ENCODE measurements at regions not wholly inside any gene's neighbourhood (a gene's known extent, or its start where the extent isn't known, plus 50 kb on each side); places are given as distances from the start of the nearest gene placed in this dataset.

DNA sequence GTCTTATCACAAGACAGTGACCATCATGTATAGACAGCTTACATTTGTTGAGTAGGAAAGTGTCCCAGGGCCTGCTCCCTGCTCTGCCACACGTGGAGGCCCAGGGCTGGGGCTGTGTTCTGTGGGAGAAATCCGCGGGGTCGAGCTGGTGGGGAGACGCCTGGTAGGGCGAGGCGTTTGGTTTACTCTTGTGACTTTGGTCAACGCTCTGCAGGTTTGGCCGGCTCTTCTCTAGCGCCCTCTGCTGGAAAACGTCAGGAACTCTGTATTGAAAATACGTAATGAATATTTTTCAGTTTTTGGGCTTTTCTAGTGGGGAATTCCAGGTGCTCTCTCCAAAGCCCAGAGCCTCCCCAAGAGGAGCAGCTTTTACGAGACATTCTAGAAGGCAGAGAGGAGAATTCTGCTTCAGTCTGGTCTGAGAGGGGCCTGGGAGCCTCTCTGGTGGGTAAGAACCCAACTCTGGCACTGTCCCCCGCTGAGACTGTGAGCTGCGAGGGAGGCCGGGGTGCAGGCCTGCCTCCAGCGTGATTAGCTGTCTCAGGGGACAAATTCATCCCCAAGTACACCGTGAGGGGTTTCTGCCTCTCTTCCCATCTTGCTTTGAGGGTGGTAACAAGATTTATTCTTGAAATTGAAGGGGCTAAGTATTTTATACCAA, 112.6 kb upstream of the RALGAPA2 start:
- peak; percentile 70 for DNase-seq (ENCODE audit: low spot score)

DNA sequence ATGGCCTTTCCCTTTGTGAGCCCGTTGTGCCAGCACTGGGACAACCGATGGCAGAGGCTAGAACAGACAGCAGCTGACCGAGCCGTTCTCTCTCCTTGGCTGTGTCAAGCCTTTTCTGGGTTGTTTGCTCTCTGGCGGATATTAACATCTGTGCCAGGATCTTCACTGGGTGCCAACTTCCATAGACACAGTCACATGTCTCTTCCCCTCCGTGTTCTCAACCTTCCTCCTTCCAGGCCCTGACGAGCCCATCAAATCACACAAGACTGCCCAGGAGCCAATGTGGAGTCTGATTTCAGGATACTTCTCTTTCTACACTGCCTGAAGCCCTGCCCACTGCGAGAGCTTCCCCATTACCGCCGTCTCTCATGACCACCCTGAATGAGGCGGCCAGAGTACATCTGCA, 111.0 kb upstream of the RALGAPA2 start:
- DNase-seq (ENCODE audit: low spot score): peak; percentile 42

DNA sequence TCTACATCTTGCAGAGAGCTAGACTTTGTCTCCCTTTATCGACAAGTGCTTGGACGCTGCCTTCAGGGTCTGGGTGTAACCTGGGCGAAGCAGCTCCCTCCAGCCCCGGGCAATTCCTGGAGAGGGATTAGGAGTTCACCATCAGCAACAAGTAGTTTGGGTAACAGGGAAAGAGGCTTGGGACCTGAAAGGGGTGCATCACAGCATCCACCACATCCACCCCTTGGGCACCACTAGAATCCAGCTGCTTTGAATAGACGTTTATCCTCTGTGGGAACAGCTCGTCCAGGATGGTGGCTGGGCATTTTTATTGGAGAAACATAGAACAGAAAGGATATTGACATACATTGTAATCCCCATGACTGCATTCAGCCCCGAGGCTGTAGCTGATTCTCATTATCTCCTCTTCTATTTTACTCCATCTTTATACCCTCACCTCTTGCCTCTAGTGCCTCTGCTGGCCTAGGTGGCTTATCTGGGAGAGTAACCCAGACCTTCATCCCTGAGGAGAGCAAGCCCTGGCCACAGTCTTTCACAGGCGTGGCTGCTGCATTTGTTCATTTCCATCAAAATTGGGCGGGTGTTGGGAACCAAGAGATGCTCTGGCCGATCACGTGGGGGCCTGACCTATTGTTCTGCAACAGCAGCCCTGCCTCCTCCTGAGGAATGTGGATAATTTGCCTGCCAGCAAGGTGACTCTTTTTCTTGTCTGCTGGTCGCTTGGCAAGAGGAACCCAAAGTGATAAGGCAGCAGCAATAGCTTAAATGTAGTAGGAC, 109.2 kb upstream of the RALGAPA2 start:
- no peak for DNase-seq (ENCODE audit: low spot score)

DNA sequence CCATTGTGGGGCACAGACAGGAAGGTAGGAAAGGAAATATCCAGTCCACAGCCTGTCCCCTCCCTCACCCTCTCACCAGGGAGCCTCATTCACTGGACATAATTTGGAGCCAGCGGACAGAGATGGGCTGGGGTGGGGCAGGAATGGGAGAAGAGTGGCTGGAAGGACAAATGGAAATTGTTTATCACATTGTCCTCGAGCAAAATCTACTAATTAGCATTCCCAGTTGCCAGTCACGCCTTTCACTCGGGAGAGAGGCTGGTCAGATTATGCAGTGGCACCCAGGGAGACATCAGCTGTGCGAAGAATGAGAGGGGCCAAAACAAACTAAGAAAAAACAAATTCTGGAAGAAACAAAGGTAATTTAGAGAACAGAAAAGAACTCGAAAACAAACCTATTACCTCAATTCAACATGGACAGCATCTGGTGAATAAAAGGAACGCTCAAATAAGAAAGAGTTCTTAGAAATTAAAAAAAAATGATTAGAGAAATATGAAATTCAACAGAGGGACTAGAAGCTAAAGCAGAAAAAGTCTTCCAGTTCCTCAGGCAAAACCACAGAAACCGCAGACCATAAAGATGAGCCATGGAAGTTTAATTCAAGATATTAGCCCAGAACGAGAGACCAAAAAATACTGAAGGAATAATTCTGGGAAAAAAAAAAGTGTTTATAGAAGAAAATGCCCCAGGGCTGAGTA, 108.5 kb upstream of the RALGAPA2 start:
- peak; percentile 38 for DNase-seq (ENCODE audit: low spot score)

DNA sequence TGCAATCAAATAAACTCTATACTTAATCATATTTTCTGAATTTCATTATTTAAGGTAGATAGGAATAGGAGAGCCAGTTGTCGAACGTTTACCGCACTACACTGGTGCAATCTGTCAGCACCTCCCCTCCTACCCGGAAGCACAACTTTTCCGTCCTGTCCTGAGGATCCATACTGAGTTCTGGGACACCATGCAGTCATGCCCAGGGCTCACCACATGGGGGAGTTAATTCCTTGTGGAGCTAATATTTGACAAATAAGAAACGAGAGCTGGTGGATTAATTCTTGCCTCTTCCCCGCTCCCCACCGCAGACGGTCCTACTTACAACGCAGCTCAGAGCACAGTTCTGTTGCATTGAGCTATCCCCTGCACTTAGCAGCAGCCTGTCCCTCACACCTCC, 107.7 kb upstream of the RALGAPA2 start:
- DNase-seq (ENCODE audit: low spot score): peak; percentile 30

DNA sequence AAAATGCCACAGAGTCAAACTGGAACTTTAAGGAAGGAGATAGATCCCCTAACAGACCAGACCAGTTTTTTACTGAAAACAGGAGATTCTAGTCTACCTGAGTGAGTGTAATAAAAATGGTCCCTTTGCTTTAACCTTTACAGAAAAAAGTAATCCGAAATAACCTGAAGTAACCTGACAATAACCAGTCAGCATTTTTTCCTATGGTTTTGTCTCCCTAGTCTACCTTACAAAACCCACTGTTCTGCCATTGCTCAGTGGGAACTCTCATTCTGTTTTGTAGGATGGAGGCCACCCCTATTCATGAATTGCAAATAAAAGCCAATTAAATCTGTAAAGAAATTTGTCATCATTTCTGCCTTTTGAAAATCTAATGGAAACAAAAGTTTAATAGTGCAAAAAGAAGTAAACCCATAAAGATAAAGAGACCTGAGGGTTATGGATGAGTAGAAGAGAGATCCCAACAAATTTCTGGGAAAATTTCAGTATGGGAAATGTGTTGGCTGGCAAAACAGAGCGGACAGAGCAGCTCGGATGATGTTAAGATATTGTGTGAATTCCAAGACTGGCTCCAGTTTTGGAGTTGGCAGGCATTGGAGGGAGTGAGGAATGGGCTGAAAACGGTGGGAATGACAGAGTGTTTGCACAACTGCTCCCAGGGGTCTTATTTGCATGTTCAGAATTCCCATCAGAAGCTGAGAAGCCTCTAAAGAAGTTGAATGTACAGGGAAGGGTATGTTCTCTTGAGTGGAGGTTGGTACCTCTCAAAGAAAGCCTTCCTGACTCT, 104.7 kb upstream of the RALGAPA2 start:
- no peak for DNase-seq (ENCODE audit: low spot score)

DNA sequence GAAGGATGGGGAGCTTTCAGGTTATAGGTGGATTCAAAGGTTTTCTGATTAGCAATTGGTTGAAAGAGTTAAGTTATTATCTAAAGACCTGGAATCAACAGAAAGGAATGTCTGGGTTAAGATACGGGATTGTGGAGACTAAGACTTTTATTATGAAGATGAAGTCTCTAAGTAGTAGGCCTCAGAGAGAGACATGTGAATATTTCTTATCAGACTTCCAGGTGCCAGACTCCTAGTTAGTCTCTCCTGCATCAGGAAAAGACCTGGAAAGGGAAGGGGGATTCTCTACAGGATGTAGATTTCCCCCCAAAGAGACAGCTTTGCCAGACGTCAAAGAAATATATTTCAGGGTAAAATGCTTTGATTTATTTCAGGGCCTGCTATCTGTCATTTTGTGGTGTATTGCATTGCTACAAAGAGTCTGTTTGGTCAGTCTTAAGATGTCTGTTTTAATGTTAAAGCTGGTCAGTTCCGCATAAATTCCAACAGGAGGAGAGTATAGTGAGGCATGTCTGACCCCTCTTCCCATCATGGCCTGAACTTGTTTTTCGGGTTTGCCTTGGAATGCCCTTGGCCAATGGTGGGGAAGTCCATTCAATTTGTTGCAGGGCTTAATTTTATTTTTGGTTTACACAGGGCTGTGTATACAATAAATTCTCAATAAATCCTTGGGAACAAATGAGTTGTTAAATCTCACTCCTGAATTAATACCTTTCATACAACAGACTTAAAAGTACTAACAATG, 103.4 kb upstream of the RALGAPA2 start:
- no peak for DNase-seq (ENCODE audit: low spot score)

DNA sequence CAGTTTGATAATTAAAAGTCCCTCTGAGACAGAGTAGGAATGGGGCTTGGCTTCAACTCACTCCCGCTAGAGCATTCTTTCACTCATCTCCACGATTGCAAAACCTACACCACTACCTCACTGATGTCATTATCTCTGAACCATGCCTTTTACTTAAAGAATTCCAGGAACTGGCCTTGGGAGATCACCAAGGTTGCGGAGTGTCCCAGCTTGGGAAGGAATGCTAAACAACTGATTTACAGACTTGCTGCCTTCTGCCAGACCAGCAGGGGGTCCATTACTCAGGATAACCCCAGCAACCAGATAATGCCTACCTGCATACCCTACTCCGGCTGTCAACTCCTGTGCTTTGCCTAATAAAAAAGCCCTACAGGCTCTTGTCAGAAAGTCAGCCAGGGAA, 102.2 kb upstream of the RALGAPA2 start:
- no peak for DNase-seq (ENCODE audit: low spot score)

DNA sequence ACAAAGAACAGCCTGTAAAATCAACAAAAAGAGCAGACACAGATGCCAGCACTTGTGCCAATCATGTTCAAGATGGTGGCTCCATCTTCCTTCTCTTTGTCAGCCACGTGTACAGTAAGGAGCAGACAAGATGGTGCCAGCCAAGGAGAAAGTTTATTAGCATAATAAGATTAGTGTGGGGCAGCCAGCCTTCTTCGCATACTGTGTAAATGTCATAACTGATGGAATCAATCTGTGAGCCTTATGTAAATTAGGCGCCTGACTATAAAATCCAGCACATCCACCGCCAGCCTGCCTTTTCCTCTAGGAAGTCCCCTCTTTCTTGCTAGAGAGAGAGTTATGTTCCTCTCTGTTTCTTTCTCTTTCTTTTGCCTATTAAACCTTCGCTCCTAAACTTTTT, 99.7 kb upstream of the RALGAPA2 start:
- no peak for DNase-seq (ENCODE audit: low spot score)

DNA sequence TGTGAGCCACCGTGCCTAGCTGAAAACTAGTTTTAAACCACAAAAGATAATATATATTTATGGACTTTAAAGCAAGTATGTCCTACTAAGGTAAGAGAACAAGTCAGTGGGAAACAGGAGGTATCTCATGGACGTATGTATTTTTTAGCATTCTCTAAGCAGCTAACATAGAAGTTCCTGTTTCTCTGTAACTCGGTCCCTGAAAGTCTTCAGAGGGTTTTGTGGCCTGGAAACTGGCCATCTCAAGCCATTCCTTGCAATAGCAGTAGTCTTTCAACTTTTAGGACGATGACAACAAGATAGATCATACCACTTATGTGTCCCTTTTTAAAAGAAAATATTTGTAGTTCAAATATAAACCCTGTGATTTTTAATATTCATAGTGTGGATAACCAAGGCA, 95.6 kb upstream of the RALGAPA2 start:
- no peak for DNase-seq (ENCODE audit: low spot score)

DNA sequence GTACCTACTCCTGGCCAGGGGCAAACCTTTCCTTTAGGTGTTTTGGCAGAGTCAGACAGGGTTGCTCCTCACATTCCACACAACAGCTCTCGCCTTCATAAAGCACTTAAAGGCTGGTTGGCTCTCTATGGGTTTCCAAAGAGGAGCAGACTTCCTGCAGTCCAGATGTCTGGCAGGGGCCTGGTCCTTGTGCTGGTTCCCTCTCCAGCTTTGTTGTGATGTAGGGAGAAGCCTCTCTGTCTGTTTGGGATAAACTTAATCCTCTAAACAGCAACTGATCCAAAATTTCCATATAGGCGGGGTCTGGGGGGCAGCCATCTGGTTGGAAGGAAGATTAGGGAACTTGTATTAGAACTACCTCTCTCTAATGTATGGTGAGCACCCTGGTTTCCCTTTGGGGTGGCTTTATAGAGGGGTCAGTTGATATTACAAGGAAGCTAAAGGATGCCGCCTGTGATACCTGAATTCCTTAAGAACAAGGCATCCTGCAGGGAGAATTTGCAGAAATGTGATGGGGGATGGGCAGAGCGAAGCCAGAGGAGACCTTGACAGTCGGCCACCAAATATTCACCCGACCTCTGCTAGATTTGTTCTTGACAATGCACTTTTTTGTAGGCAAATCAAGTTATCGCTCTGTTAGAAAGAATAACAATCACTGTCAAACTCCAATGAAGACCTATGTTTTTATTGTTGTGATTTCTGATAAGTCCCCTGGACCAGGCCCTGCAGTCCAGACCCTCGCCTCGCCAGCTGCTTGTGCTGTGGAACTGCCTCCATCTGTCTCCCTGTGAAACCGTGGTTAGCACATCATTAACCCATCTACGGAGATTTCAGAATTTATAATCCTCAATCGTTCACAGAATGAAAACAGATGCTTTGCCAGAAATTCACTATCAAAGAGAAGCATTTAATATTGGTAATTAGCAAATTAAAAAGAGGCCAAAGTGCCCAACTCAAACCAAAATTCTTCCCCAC, 94.0 kb upstream of the RALGAPA2 start:
- no peak for DNase-seq (ENCODE audit: low spot score)

DNA sequence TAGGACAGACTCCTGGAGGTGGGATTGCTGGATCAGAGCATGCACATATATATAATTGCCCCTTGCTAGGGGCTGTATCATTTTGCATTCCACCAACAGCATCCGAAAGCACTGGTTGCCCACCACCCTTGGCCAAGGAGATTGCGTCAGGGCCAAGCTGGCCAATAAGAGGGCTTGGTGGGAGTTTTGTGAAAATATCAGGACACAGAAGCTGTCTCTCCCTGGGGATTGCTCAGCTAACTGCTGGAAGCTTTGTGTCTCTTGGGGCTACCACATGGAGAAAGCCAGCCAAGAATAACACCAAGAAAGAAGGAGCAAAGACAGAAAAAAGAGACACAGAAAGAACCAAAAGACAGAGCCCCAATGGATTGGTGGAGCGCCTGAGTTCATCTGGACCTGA, 90.6 kb upstream of the RALGAPA2 start:
- DNase-seq (ENCODE audit: low spot score): no peak

DNA sequence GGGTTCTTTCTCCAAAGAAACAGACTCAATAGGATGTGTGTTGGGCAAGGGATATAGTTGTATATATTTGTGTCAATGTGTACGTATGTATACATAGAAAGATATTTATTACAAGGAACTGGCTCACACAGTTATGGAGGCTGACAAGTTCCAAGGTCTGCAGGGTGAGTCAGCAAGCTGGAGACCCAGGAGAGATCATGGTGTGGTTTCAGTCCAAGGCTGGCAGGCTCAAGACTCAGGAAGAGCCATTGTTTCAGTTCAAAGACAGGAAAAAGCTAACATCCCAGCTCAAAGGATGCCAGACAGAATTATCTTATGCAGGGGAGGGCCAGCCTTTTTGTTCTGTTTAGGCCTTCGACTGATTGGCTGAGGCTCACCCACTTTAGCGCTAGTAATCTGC, 89.9 kb upstream of the RALGAPA2 start:
- no peak for DNase-seq (ENCODE audit: low spot score)

DNA sequence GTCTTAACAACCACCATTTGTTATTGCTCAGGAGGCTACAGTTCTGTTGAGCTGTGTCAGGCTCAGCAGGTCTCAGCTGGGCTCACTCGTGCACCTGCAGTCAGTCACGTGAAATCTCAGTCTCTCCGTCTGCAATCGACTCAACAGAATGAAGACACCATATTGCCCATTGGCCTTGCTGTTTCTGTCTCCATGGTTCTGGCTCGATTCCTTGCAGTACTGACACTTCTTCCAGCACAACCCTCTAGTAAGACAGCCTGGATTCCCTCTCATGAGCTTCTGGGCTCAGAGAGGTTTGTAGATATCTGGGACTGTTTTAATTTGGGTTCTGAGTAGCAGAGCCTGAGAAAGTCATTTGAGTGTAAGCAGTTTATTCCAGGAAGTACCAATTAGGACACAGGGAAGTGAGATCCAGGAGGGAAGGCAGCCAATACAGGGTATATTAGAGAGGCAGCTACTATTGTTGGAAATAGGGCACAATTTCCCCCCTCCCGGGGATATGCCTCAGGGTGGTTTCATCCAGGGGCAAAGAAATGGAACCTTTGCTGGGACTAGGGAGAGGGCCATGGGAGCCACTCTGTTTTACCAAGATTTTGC, 87.4 kb upstream of the RALGAPA2 start:
- no peak for DNase-seq (ENCODE audit: low spot score)

DNA sequence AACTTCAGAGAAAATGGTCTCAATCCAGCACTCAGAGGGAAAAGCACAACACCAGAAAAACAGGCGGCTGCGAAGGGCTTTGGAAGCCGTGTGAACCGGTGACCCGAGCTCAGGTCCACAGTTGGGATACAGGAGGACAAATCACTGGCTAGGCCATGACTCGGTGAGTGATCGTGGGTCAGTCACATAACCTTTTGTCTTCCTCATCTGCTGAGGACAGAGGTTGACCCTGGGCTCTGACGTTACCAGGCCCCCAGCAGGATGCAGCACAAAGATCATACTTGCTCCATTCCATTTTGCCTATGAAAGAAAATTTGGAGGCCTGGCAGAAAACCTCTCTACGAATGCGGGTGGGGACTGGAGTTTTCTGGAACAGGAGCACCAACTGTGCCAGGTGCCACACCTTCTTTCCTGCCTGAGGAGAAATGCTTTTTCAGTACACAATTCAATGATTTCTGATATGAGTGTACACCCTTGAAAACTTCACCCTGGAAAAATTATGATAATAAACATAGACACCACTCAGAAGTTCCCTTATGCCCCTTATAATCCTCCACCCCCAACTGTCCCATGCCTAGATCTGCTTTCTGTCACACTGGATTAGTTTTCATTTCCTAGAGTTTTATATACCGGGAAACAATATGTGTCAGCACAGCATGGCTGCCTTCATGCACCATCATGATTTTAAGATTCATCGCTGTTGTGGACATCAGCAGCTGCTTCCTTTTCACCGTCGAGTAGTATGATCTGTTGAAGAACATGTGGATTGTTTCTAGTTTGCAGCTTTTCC, 85.3 kb upstream of the RALGAPA2 start:
- DNase-seq (ENCODE audit: low spot score): no peak

DNA sequence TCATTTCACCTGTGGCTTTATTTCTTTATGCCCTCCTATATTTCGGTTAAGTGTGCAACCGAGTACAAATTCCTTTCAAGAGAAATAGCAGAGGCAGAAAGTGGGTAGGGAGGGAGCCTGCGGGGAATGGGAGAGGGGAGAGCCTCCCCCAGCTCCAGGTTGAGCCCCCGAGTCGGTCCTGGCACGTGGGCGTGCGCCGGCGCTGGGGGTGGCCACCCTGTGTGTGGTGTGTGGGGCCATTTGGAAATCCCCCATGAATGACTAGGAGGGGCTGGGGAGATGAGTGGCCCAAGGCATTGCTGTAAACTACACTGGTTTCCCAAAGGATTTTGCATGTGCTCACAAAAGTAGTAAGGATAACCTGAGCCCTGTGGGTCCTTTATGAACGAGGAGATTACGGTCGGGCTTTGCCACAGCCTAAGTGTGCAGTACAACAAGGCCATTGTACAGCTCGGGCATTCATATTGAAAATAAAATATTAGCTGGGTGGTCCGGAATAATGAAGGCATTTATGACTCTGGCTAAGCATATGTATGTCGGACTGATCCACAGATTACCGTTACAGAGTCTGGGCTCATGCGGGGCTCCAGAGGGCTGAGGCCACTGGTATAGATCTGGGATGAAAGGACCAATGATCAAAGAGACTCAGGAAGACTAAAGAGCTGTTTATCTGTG, 84.5 kb upstream of the RALGAPA2 start:
- no peak for DNase-seq (ENCODE audit: low spot score)

DNA sequence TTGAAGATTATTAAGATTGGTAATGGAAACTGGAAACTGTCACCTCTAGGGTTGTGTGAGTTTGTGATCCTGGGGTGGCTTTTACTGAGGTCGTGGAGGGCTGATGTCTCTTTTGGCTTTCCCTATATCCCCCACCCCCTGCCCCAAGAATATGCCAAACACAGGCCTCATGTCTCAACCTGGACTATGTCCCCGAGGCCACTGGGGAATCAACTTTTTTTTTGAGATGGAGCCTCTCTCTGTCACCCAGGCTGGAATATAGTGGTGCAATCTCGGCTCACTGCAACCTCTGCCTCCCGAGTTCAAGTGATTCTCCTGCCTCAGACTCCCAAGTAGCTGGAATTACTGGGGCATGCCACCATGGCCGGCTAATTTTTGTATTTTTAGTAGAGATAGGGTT, 83.3 kb upstream of the RALGAPA2 start:
- DNase-seq (ENCODE audit: low spot score): no peak

DNA sequence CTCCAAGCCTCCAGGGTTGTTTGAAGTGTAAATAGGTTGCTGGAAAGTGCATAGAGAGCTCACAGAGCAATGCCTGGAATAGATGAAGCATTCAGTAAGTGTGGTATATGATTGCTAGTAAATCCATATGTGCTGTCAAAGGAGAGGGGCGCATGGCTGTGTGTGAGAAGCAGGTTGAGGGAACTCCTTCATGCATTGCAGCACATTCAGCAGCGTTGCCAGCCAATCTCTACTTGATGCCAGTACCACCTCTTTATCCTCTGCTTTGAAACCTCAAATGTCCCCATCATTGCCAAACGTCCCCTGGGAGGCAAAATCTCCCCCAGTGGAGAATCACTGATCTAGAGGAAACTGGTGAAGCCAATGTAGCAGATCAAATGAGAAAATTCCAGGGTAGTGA, 82.7 kb upstream of the RALGAPA2 start:
- DNase-seq (ENCODE audit: low spot score): no peak

DNA sequence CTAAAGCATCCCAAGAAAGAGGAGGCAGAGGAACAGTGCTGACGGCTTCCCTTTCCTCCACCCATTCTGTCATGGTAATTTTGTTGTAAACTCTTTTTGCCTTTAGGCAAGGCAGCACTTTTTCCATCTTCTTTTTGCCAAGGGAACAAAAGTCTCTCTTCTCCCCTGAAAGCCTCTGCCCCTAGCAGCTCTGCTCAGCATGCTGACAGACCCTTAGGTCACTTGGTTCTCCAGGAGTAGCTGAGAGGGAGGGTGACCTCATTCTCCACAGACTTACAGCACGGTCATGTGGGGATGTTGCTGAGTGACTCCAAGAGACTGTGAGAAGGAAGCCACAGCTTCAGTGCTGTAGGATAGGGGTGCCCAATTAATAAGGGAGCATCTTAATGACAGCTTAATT, 81.1 kb upstream of the RALGAPA2 start:
- no peak for DNase-seq (ENCODE audit: low spot score)
